Epithelial cell of esophagus (primary cell): ENCODE measurements at regions not wholly inside any gene's neighbourhood (a gene's known extent, or its start where the extent isn't known, plus 50 kb on each side); places are given as distances from the start of the nearest gene placed in this dataset.
"Not testable (repeated sequence)": the region's sequence is repeated elsewhere in the genome, so short reads cannot be mapped to it uniquely, and the experiment has no call there.

Experiments
- DNase-seq: peaks from one replicate; pipeline ENCODE4 v3.0.0; 2010; ENCODE audit warnings: low read depth
- H3K4me3 ChIP-seq: 2 replicates; pipeline ENCODE4 v1.5.1; 2011; ENCODE audit warnings: mild to moderate bottlenecking, low read length, control low read depth
- TF ChIP-seq, protein P1 (sequence below): IDR thresholded peaks from 2 replicates; pipeline ENCODE4 v1.5.1; 2011; ENCODE audit warnings: low read depth, mild to moderate bottlenecking, low read length, control low read depth, inconsistent platforms; ENCODE audit not compliant: insufficient read depth; ENCODE audit errors: missing control alignments

DNA sequence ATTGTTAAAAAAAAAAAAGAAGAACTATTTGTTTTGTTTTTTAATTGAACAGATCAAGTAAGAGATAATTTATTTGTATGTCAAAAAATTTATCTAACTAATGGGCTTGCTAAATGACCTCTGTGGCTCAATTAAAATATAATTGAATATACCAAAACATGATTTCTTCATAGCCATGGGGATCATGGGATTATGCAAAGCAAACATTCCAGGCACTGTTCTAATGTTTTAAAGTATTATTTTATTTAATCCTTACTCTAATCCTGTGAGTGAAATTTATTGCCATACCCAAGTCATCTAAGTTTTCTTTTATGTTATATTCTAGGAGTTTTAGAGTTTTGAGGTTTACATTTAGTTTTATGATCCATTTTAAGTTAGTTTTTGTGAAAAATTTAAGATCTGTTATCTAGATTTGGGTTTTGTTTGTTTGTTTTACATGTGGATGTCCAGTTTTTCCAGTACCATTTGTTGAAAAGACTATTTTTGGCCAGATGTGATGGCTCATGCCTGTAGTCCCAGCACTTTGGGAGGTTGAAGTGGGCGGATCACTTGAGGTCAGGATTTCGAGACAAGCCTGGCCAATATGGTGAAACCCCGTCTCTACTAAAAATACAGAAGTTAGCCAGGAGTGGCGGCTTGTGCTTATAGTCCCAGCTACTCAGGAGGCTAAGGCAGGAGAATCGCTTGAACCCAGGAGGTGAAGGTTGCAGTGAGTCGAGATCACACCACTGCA lies 52.3 kb upstream of the CNOT10 start:
- TF ChIP-seq, protein P1, sequence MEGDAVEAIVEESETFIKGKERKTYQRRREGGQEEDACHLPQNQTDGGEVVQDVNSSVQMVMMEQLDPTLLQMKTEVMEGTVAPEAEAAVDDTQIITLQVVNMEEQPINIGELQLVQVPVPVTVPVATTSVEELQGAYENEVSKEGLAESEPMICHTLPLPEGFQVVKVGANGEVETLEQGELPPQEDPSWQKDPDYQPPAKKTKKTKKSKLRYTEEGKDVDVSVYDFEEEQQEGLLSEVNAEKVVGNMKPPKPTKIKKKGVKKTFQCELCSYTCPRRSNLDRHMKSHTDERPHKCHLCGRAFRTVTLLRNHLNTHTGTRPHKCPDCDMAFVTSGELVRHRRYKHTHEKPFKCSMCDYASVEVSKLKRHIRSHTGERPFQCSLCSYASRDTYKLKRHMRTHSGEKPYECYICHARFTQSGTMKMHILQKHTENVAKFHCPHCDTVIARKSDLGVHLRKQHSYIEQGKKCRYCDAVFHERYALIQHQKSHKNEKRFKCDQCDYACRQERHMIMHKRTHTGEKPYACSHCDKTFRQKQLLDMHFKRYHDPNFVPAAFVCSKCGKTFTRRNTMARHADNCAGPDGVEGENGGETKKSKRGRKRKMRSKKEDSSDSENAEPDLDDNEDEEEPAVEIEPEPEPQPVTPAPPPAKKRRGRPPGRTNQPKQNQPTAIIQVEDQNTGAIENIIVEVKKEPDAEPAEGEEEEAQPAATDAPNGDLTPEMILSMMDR: no peak
- H3K4me3 ChIP-seq: no peak overlapping the region
- DNase-seq: no peak

DNA sequence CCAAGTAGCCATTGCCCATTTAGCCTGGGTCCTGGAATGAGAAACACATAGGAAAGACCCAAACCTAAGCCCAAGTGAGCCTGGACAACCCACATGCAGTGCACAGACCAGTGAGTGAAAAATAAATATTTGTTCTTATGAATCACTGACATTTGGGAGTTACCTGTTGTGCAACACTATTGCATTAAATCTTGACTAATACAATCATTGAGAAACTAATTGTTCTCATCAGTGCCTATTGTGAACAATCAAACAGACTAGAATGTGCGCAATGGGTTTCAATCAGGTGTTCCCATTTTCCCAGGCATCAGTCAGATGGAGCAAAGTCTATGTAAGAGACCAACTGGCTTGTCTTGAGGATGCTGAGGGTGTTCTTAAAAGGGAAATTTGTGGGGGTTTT lies 54.7 kb upstream of the CNOT10 start:
- TF ChIP-seq, protein P1: no peak
- no peak overlapping the region for H3K4me3 ChIP-seq
- peak; percentile 94 for DNase-seq

DNA sequence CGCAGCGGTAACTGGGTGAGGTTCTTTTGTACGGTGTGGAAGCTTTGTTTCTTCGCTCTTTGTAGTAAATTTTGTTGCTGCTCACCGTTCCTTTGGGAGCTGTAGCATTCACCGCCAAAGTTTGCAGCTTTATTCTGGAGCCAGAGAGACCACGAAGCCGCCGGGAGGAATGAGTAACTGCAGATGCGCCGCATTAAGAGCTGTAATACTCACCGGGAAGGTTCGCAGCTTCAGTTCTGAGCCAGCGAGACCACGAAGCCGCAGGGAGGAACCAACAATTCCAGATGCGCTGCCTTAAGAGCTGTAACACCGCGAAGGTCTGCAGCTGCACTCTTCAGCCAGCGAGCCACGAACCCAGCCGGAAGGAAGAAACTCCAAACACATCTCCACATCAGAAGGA lies 56.0 kb upstream of the DYNC1LI1 start:
- DNase-seq: no peak
- TF ChIP-seq, protein P1: no peak
- H3K4me3 ChIP-seq: no peak overlapping the region

DNA sequence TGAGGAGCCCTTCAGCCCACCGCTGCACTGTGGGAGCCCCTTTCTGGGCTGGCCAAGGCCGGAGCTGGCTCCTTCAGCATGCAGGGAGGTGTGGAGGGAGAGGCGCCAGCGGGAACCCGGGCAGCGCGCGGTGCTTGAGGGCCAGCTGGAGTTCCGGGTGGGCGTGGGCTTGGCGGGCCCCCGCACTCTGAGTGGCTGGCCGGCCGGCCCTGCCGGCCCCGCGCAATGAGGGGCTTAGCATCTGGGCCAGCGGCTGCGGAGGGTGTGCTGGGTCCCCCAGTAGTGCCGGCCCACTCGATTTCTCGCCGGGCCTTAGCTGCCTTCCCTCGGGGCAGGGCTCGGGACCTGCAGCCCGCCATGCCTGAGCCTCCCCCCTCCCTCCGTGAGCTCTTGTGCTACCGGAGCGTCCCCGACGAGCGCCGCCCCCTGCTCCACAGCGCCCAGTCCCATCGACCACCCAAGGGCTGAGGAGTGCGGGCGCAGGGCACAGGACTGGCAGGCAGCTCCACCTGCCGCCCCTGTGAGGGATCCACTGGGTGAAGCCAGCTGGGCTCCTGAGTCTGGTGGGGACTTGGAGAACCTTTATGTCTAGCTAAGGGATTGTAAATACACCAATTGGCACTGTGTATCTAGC lies 55.0 kb upstream of the DYNC1LI1 start:
- H3K4me3 ChIP-seq, DNase-seq: not testable (repeated sequence)

DNA sequence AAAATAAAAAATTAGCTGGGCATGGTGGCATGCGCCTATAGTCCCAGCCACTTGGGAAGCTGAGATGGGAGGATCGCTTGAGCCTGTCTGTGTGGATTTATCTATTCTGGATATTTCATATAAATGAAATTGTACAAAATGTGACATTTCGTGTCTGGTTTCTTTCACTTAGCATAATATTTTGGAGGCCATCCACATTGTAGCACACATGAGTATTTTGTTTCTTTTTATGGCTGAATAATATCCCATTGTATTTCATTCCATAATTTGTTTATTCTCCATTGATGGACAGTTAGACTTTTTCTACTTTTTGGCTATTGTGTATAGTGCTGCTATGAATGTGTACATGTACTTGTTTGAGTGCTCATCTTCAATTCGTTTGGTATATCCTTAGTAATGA lies 52.9 kb upstream of the DYNC1LI1 start:
- no peak for DNase-seq
- H3K4me3 ChIP-seq: no peak overlapping the region
- TF ChIP-seq, protein P1: no peak

DNA sequence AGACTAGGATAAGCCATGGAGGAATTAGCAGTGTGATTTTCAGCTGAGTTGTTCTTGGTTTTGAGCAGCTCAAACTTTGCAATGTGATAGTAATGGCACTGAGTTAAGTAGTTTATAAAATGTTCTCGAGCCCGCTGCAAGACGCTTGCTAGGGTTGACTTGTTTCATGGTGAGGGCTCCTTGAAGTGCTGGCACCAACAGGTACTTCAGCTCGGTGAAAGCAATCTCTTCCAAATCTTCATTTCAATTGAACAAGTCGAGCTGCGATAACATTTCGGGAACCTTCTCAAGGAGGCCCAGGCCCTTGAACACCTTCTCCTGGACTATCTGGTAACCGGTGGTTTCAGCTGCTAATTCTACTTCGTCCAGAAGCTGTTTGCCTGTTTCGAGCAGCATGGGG lies 50.8 kb upstream of the DYNC1LI1 start:
- TF ChIP-seq, protein P1: no peak
- H3K4me3 ChIP-seq: no peak overlapping the region
- DNase-seq: no peak

DNA sequence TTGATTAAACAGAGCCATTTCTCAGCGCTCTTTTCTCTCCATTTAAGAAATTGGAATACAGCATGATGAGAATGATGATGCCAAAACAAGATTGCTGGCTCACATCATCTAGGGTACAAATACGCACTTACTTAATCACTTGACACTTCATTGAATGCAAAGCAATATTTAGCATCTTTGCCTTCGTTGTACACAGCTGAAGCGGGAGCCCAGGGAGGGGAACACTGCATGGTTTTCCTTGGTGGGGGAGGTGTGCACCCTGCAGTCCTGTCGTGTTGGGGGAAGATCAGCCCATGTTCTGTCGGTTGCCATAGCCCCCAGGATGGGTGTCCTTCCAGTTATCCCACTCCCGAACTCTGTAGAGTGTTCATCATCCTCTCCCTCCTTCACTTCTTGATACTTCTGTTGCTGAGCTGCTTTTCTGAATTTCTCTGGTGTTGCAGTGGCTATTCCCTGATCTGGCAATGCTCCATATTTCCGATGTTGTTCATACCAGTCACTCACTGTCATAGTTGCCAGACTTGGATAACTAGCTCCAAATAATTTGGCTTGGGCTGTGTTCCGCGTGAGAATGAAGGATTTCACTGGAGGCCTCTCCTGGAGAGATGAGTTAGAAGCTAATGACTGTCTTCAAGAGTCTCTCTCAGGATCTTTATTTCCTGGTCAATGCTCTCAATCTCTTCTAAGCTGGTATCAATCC lies 50.1 kb upstream of the DYNC1LI1 start:
- no peak overlapping the region for H3K4me3 ChIP-seq
- no peak for DNase-seq
- TF ChIP-seq, protein P1: no peak
